CD4-positive, alpha-beta T cell treated with Interleukin-21 for 1 hour (primary cell): ENCODE measurements at regions not wholly inside any gene's neighbourhood (a gene's known extent, or its start where the extent isn't known, plus 50 kb on each side); places are given as distances from the start of the nearest gene placed in this dataset.

ENCODE experiments used
- DNase-seq: peaks from one replicate; pipeline ENCODE4 v3.0.0-alpha.2; 2020

- no peak for DNase-seq
Observed at GRCh38 chr12:118467641-118468305, 91.4 kb downstream of the SUDS3 start.

DNA sequence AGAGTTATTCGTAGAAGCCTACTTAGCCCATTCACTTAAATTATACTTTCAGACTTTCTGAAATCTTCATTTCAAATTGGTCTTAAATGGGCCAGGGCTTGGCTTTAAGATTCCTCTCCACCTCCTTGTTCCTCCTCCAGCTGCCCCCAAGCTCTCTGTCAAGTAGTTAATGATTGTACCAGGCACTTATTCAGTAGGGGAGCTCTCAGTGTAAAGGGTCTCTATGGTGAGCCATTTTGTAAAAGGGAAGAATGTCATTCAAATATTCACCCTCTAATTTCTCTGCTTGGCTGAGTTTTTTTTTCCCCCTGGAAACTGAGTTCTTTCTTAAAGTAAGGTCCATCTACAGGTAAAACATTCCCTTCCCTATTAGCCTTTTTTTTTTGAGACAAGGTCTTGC lies 96.6 kb downstream of the SUDS3 start:
- DNase-seq, result no peak

- no peak for DNase-seq
Observed at GRCh38 chr12:118480235-118480634, 103.9 kb downstream of the SUDS3 start.

DNA sequence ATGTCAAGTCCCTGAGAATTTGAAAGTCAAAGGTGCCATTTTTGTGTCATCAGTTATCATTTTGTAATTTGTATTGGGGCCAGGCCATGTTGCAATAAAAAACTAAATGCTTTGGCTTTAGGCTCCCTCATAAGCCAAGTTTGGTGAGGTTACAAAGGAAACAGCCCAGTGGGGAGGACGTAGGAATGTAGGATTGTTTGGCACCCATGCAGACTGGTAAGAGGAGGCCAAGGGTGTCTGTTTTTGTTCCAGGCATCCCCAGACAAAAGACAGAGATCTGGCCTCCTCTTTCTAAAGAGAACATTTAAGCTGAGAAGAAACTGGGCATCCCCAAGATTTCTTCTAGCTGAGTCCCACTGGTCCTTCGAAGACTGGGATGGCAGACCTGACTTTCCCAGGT lies 111.7 kb downstream of the SUDS3 start:
- no peak for DNase-seq

- no peak for DNase-seq
Observed at GRCh38 chr12:118493962-118494361, 117.6 kb downstream of the SUDS3 start.

DNA sequence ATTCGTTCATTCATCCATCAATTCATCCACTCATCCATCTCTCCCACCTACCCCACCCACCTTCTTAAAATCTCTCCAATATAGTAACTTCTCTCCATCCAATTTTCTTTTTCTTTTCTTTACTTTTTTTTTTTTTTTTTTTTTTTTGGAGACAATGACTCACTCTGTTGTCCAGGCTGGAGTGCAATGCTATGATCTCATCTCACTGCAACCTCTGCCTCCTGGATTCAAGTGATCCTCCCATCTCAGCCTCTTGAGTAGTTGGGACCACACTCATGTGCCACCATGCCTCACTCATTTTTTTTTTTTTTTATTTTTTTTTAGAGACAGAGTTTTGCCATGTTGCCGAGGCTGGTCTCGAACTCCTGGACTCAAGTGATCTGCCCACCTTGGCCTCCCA lies 118.4 kb downstream of the SUDS3 start:
- no peak for DNase-seq

DNA sequence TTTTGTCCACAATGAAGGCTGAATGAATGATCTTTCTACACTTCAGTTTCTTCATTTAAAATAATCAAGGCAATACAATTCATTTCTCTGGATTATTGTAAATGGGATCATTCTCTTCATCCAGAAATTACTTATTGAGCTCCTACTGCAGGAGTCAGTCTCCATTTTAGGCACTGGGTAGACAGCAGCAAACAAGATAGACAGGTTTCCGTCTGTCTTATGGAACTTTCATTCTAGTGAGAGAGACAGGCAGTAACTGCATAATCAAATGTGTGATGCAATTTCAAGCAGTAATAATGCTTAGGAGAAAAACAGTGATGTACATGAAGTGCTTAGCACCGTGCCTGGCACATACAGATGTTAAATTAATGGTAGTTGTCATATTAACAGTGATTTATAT lies 118.9 kb downstream of the SUDS3 start:
- no peak for DNase-seq

DNA sequence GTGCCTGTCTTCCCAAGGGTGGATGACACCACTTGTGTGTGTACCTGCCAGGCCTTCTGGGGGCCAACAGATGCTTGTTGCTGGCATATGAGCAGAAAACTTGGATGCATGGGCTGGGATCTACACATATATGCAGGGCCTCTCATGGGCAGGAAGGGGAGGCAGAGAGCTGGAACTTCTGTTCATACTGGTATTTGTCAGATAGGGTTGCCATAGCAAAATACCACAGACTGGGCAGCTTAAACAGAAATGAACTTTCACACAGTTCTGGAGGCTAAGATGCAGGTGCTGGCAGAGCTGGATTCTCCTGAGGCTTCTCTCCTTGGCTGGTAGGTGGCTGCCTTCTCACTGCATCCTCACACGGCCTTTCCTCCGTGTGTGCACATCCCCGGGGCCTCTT lies 121.8 kb downstream of the SUDS3 start:
- no peak for DNase-seq

GRCh38 chr12:118500299-118500698 lies 123.9 kb downstream of the SUDS3 start:
- DNase-seq, result no peak

DNA sequence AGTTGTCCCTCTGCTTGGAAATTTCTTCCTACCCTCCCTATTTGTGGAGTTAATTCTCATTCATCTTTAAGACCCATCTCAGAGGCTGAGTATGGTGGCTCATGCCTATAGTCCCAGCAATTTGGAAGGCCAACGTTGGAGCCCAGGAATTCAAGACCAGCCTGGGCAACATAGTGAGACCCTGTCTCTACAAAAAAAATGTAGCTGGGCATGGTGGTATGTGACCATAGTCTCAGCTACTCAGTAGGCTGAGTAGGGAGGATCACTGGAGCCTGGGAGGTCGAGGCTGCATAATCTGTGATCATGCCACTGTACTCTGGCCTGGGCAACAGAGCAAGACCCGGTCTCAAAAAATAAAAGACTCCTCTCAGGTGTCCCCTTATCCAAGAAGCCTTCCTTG lies 125.1 kb downstream of the SUDS3 start:
- no peak for DNase-seq

DNA sequence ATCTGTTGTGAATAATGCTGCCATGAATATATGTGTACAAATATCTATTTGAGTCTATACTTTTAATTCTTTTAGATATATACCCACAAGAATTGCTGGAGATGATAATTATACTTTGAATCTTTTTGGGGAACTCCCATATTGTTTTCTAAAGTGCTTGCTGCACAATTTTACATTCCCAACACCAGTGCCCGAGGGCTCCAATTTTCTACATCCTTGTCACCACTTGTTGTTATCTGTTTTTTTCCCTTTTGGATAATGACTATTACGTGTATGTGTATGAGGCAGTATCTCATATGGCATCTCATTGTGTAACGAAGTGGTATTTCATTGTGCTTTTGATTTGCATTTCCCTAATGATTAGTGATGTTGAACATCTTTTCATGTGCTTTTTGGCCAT lies 127.1 kb downstream of the SUDS3 start:
- DNase-seq, result no peak

DNA sequence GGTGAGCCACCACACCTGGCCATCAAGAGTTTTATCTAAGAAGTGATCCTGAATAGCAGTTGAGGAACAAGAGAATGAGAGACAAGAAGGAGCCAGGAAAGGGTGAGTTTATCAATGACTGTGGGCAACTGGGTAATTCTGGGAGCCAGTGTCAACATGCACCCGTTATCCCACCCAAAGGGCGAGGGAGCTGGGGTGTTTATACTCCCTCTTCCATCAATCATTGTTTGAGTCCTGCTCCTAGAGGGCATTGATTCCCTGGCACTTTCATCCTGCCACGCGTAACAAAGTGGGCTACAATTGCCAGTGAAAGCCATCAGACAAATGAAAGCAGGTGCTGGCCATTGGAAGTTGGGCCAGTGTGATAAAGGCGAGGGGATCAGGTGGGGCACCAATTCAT lies 136.3 kb downstream of the SUDS3 start:
- no peak for DNase-seq

DNA sequence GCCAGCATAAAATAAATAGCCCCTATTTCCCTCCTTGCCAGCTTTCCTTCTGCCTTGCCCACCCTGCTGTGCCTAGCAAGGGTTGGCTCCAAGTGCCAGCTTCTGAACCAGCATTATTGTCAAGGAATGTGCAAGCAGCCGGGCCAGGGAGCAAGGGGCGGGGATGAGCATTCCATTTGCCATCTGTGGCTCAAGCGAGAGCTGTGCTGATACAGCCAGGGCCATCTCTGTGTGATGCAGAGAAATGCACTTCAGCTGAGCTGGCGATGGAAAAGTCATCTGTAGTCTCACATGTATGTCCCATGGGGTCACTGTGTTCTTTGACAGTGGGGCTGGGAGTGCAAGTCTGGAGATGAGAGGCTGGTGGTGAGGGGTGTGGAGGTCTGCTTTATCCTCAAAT lies 137.3 kb downstream of the SUDS3 start:
- no peak for DNase-seq

DNA sequence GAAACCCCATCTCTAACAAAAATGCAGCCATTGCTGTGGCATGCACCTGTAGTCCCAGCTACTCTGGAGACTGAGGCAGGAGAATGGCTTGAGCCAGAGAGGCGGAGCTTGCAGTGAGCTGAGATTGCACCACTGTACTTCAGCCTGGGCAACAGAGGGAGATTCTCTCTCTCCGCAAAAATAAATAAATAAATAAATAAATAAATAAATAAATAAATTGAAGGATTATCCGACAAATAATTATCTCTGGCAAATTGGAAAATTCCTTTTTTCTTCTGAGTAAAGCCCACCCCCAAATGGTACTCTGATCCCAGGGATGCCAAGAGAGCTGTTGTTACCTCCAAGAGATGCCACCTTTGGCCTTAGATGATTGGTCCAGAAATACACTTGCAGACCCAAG lies 137.9 kb downstream of the SUDS3 start:
- no peak for DNase-seq

GRCh38 chr12:118520214-118521035 lies 144.1 kb downstream of the SUDS3 start:
- no peak for DNase-seq

DNA sequence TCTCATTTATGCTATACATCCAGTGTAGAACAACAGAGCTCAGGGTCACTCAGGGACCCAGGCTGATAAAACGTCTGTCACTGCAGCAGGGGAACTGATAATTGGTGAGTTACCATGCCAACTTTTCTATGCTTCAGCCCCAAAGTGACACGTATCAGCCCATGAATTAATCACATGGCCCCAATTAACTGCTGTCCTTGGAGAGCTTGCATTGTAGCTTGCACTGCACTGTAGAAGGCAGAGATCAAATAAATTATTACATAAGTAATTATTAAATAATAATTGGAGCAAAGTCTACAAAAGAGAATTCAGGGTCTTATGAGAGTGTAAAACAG lies 144.6 kb downstream of the SUDS3 start:
- no peak for DNase-seq

DNA sequence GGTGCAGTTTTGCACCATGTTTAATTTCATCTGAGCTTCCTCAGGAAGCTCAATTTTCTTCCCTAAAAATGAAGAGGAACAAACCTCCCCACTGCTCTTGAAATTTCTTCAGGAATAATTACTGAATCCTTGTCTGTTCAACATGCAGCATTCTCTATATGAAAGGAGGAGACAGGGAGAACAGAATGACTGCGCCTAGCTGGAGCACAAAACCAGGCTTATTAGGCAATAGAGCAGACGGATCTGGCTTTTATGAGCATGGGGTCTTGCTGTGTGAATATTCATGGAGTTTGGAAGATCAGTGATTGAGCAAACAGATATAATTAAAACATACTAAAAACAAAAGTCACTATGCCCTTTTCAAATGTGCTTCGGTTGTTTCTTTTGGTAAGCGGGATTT lies 148.1 kb downstream of the SUDS3 start:
- no peak for DNase-seq

GRCh38 chr12:118525216-118525615 lies 148.9 kb downstream of the SUDS3 start:
- no peak for DNase-seq

DNA sequence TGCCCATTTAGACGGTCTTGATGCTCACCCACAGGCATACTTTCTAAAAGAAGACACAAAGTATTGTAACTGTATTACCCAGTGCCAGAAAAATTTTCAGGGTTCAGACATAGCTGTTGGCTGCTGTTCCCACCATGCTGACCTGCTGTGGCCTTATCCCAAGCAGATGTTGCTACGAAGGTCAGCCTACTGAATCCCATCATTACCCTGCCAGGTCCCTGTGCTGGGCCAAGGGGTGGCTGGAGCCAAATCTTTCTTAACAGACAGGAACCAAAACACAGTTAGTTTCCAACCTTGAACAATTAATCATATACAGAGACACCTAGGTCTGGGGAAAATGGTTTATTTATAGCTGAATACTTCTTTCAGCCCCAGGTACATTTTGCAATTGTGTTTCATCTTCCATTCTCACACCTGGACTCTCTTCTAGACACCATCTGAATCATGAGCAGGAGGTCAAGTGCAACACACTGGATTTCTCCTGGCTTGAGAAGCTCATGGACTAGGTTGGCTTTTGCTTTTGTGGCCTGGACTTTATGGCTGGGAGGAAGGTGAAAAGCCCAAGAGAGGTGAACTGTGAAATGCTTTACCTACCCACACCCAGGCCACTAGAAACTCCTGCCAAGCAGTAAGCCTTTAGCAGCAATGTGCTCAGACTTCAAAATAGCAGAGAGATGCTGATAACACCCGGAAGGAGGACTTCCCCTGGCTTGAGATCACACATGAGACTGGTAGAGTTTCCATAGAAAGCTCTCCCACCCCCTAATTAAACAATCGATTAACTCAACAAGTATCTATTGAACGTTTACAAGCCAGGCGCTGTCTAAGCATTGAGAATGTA lies 150.1 kb downstream of the SUDS3 start:
- DNase-seq, result no peak

- DNase-seq, result no peak
Observed at GRCh38 chr12:118527310-118527709, 151.0 kb downstream of the SUDS3 start.

DNA sequence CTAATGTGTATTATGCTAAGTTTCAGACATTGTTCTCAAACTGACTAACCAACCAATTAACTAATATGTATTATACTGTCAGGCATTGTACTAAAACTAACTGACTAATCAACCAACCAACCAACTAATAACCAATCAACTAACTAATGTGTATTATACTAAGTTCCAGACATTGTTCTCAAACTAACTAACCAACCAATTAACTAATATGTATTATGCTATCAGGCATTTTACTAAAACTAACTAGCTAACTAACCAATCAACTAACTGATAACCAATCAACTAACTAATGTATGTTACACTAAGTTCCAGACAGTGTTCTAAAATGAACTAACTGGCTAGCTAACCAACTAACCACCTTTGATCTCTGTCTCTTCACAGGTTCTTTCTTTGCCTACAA lies 152.3 kb downstream of the SUDS3 start:
- no peak for DNase-seq

- no peak for DNase-seq
Observed at GRCh38 chr12:118534003-118534402, 157.6 kb downstream of the SUDS3 start.

DNA sequence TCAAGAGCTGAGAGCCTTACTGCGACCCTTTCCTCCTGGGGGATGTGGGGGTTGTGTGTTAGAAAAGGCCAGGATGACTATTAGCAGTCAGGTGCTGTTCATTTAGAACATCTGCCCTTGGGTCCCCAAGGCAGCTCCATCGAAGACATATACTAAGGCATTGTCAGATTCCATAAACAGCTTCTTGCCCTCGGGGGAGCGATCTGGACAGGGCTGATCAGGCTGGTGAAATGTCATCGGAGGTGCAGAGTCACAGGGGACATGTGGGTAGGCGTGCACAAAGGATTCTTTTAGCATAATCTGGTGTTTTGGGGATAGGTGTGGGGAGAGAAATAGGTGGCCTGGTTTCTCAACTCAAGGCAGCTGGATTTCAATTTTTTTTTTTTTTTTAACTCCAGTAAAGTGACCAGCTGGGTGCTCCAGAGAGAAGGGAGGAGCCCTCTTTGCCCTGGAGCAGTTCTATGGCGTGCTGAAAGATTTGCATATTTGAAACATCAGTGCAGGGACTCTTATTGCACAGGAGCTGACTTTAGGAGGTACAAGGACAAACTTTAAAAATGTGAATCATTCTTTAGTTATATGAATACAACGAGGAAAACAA lies 160.1 kb downstream of the SUDS3 start:
- no peak for DNase-seq
